LNCaP clone FGC (cell line): ENCODE measurements at regions not wholly inside any gene's neighbourhood (a gene's known extent, or its start where the extent isn't known, plus 50 kb on each side); places are given as distances from the start of the nearest gene placed in this dataset.

Source experiments
- DNase-seq: peaks from one replicate; pipeline ENCODE4 v3.0.0-alpha.2; 2011; ENCODE audit warnings: low read depth
- H3K4me3 ChIP-seq: 2 replicates; pipeline ENCODE4 v1.5.1; 2011; ENCODE audit warnings: mild to moderate bottlenecking, low read depth, low read length, control low read depth
- TF ChIP-seq, protein P1 (sequence below): IDR thresholded peaks from 2 replicates; pipeline ENCODE4 v1.5.1; 2012; ENCODE audit warnings: mild to moderate bottlenecking; ENCODE audit not compliant: control insufficient read depth, insufficient read depth; ENCODE audit errors: extremely low read depth

GRCh38 chr18:40412410-40412809 lies 1542.6 kb upstream of the PIK3C3 start:
- TF ChIP-seq, protein P1, sequence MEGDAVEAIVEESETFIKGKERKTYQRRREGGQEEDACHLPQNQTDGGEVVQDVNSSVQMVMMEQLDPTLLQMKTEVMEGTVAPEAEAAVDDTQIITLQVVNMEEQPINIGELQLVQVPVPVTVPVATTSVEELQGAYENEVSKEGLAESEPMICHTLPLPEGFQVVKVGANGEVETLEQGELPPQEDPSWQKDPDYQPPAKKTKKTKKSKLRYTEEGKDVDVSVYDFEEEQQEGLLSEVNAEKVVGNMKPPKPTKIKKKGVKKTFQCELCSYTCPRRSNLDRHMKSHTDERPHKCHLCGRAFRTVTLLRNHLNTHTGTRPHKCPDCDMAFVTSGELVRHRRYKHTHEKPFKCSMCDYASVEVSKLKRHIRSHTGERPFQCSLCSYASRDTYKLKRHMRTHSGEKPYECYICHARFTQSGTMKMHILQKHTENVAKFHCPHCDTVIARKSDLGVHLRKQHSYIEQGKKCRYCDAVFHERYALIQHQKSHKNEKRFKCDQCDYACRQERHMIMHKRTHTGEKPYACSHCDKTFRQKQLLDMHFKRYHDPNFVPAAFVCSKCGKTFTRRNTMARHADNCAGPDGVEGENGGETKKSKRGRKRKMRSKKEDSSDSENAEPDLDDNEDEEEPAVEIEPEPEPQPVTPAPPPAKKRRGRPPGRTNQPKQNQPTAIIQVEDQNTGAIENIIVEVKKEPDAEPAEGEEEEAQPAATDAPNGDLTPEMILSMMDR = no peak
- DNase-seq = no peak
- H3K4me3 ChIP-seq = no peak overlapping the region

DNA sequence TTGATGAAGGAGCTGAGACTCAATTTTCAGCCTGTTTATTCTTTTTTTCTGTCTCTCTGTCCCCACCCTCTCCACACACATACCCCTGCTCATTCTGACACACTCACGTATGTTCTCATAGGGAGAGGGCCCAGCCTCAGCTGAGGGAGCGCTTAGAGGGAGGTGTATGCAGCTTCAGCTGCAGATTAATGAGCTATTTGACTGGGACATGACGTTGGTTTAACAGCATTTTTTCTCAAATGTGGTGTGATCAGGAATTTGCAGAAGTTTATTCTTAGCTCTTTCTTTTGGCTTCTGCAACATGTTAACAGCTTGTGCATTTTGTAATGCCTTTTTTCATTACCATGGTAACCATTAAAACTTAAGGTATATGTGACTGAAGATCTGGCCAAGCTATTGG lies 1547.1 kb upstream of the PIK3C3 start:
- no peak for DNase-seq
- TF ChIP-seq, protein P1 = no peak

DNA sequence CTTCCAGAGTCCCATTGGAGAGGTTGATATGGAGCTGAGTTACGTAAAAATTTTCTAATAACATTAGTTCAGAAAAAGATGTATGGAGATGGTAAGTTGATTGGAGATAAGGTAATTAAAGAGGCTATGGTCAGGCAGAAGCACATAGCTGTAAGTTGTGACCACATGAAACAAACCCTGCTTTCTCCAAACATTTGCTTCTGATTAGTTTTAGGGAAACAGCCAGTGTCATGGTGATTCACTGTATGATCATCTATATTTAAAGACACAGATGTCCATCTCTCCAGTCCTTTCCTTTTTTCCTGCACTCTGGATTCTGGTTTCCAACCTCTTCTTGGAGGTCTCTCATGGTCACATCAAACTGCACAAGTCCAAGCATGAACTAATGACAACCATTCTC lies 1550.8 kb upstream of the PIK3C3 start:
- no peak for DNase-seq
- H3K4me3 ChIP-seq = no peak overlapping the region
- TF ChIP-seq, protein P1 = no peak

More for the DNA sequence above, 1547.1 kb upstream of the PIK3C3 start:
- no peak overlapping the region for H3K4me3 ChIP-seq

DNA sequence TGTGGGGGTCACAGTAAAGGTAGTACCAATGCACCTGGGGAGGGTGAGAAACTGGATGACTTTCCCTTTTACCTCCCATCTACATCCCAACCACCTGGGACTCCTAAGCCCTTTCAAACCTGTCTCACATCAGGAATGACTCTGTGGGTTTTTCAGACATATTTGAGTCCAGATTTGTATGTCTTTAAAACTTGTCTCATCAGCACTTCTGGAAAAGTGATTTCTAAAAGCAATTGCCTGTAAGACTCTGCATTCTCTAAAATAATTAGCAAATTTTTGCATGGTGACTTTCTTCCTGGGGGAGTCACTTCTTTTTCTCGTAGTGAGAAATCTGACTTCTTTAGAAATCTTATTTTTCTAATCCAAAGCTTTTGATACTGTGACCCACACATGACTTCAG lies 1553.0 kb upstream of the PIK3C3 start:
- no peak overlapping the region for H3K4me3 ChIP-seq
- no peak for DNase-seq
- TF ChIP-seq, protein P1 = no peak

GRCh38 chr18:40388121-40388520 lies 1566.9 kb upstream of the PIK3C3 start:
- DNase-seq = no peak
- H3K4me3 ChIP-seq = no peak overlapping the region
- TF ChIP-seq, protein P1 = no peak

GRCh38 chr18:40387130-40387787 lies 1567.8 kb upstream of the PIK3C3 start:
- H3K4me3 ChIP-seq = no peak overlapping the region
- DNase-seq = peak; percentile 33
- TF ChIP-seq, protein P1 = no peak

GRCh38 chr18:40382197-40382596 lies 1572.8 kb upstream of the PIK3C3 start:
- no peak for DNase-seq
- TF ChIP-seq, protein P1 = no peak
- no peak overlapping the region for H3K4me3 ChIP-seq
